ENCODE measurements at regions not wholly inside any gene's neighbourhood (a gene's known extent, or its start where the extent isn't known, plus 50 kb on each side); places are given as distances from the start of the nearest gene placed in this dataset.

DNA sequence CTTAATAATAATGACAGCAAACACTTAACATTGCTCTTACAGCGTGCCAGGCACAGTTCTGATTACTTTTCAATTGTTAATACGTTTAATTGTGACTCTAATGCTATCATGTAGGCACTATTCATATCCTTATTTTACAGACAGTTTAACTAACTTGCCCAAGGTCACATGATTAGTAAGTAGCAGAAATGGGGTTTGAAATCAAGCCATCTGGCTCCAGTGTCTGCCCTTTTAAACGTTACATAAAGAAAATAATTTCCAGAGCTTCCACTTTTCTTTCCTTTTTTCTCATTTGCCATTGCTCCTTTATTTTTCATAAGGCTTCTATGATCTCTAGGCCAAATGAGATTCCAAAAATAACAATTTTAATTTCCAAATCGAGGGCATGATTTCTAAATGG is 50.6 kb upstream of the IKZF2 start:
- H3K4me3 ChIP-seq (ENCODE audit: low read length) = no peak overlapping the region
- no peak for DNase-seq (ENCODE audit: low read depth, low spot score)
- WGBS (ENCODE audit: insufficient coverage, insufficient read length) = no CpG with 5 or more reads among the region's 4 CpGs
- H3K27me3 ChIP-seq (ENCODE audit: control insufficient read depth, insufficient read depth, low read length) = no peaks in the 10 kb centered on the region
- H3K36me3 ChIP-seq (ENCODE audit: control insufficient read depth, insufficient read depth, low read length) = no peaks in the 10 kb centered on the region
- no peaks in the 10 kb centered on the region for H3K9me3 ChIP-seq (ENCODE audit: control insufficient read depth, insufficient read depth, low read length)
- no peaks in the 10 kb centered on the region for H3K4me1 ChIP-seq (ENCODE audit: control insufficient read depth, insufficient read depth, low read length)
- no peak overlapping the region for H3K27ac ChIP-seq (ENCODE audit: low read length)

DNA sequence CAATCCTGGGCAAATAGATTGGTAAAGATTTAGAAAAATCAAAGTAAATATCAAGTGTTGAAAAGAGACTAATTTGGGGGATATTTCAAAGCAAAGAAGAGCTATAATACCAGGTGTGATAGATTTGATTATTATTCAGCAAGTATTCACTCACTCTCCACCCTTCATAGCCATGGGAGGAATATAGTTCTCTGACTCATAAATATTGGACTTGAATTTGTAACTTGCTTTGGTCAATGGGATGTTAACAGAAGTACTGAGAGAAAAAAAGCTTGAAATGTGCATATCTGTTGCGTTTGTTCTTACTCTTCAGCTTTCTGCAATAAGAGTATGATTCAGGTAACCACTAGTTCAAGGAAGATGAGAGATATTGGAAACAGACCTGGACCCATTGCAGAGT is 54.5 kb upstream of the IKZF2 start:
- Histone ChIP-seq H3K36me3 (ENCODE audit: control insufficient read depth, insufficient read depth, low read length) (no peaks in the 10 kb centered on the region), H3K4me1 (ENCODE audit: control insufficient read depth, insufficient read depth, low read length) (no peaks in the 10 kb centered on the region), H3K27ac (ENCODE audit: low read length) (no peak overlapping the region), H3K27me3 (ENCODE audit: control insufficient read depth, insufficient read depth, low read length) (no peaks in the 10 kb centered on the region), H3K9me3 (ENCODE audit: control insufficient read depth, insufficient read depth, low read length) (no peaks in the 10 kb centered on the region), H3K4me3 (ENCODE audit: low read length) (no peak overlapping the region)
- no CpG with 5 or more reads among the region's 1 CpG for WGBS (ENCODE audit: insufficient coverage, insufficient read length)
- no peak for DNase-seq (ENCODE audit: low read depth, low spot score)

DNA sequence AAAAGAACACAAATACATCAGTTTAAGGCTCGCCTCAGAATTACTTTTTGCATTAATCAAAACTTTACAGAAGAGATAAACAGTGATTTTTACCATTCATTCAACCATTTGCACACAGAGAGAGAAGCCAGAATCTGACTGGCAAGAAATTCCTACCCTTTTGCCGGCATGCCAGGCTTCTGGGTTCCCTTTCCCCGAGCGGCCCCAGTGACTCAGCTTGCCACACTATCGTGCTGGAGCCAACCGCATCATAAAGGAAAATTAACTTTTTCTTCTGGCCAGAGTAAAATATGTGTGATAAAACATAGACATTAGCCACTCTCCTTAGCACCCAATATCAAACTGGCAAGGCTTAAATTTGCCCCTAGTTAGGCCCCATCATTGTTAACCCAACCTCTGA is 61.8 kb upstream of the IKZF2 start:
- no peaks in the 10 kb centered on the region for H3K36me3 ChIP-seq (ENCODE audit: control insufficient read depth, insufficient read depth, low read length)
- H3K4me1 ChIP-seq (ENCODE audit: control insufficient read depth, insufficient read depth, low read length) = no peaks in the 10 kb centered on the region
- no peaks in the 10 kb centered on the region for H3K9me3 ChIP-seq (ENCODE audit: control insufficient read depth, insufficient read depth, low read length)
- no peak for DNase-seq (ENCODE audit: low read depth, low spot score)
- H3K4me3 ChIP-seq (ENCODE audit: low read length) = no peak overlapping the region
- no peaks in the 10 kb centered on the region for H3K27me3 ChIP-seq (ENCODE audit: control insufficient read depth, insufficient read depth, low read length)
- H3K27ac ChIP-seq (ENCODE audit: low read length) = no peak overlapping the region
- no CpG with 5 or more reads among the region's 6 CpGs for WGBS (ENCODE audit: insufficient coverage, insufficient read length)

DNA sequence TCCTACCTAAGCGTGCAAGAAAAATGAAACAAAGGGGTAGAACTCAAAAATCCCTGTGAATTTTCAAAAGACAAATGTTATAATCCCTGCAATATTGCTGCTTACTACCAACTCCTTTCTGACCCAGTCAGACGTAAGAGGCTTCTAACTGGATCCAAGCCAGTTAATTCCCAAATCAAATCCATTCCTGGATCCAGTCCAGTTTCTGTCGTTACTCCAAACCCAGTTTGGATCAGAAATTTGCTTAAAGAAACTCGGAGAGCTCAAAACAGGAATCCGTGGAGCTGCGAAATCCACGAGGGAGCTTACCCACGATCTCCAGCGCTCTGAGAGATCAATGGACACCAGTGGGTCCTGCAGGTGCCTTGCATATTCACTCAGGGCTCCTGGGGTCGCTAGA is 62.8 kb upstream of the IKZF2 start:
- H3K27ac ChIP-seq (ENCODE audit: low read length) = no peak overlapping the region
- WGBS (ENCODE audit: insufficient coverage, insufficient read length) = no CpG with 5 or more reads among the region's 10 CpGs

DNA sequence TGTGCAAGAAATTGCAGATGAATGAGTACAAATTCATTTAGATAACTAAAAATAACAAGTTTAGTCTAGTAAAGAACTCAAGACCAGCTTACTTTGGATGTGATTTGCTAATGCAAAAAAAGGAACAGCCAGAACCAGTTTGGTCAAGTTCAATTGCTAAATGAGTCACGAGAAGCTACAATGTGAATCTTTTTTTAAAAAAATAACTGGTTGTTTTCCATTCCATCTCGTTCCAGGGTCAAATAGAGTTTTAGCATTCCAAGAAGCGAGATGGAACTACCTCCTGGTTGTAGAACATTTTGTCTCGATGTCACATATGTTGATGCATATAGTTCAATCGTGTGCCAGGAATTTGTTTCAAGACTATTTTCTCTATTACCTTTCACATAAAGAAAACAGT is 65.0 kb upstream of the IKZF2 start:
- Histone ChIP-seq H3K4me1 (ENCODE audit: control insufficient read depth, insufficient read depth, low read length) (no peaks in the 10 kb centered on the region), H3K27me3 (ENCODE audit: control insufficient read depth, insufficient read depth, low read length) (no peaks in the 10 kb centered on the region), H3K27ac (ENCODE audit: low read length) (no peak overlapping the region), H3K4me3 (ENCODE audit: low read length) (no peak overlapping the region), H3K9me3 (ENCODE audit: control insufficient read depth, insufficient read depth, low read length) (no peaks in the 10 kb centered on the region), H3K36me3 (ENCODE audit: control insufficient read depth, insufficient read depth, low read length) (no peaks in the 10 kb centered on the region)
- WGBS (ENCODE audit: insufficient coverage, insufficient read length) = no CpG with 5 or more reads among the region's 5 CpGs
- DNase-seq (ENCODE audit: low read depth, low spot score) = no peak

More for the DNA sequence above, 62.8 kb upstream of the IKZF2 start:
- Histone ChIP-seq H3K4me1 (ENCODE audit: control insufficient read depth, insufficient read depth, low read length) (no peaks in the 10 kb centered on the region), H3K9me3 (ENCODE audit: control insufficient read depth, insufficient read depth, low read length) (no peaks in the 10 kb centered on the region), H3K36me3 (ENCODE audit: control insufficient read depth, insufficient read depth, low read length) (no peaks in the 10 kb centered on the region), H3K27me3 (ENCODE audit: control insufficient read depth, insufficient read depth, low read length) (no peaks in the 10 kb centered on the region), H3K4me3 (ENCODE audit: low read length) (peak overlapping the region; percentile 21; the same call in 1 of the 2 replicates)
- DNase-seq (ENCODE audit: low read depth, low spot score) = no peak

DNA sequence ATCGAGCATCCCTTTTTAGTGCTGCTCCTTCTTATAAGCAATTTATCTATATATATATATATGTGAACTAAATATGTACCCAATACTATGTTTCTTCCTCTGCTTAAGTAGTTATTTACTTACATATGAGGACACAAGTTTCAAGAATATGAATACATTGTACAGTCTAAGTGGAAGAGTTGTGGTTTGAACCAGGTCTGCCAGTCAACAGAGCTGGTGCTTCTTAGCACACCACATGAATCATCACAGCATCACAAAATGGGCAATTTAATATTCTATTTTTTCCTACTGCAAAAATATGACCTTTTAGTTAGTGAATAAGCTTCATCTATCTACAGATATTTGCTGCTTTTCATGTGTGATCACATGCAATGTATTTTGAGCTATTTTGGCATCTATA is 64.4 kb upstream of the SPAG16 start:
- Histone ChIP-seq H3K4me1 (ENCODE audit: control insufficient read depth, insufficient read depth, low read length) (no peaks in the 10 kb centered on the region), H3K36me3 (ENCODE audit: control insufficient read depth, insufficient read depth, low read length) (no peaks in the 10 kb centered on the region), H3K9me3 (ENCODE audit: control insufficient read depth, insufficient read depth, low read length) (no peaks in the 10 kb centered on the region), H3K27me3 (ENCODE audit: control insufficient read depth, insufficient read depth, low read length) (no peaks in the 10 kb centered on the region), H3K27ac (ENCODE audit: low read length) (no peak overlapping the region), H3K4me3 (ENCODE audit: low read length) (no peak overlapping the region)
- no CpG with 5 or more reads among the region's 1 CpG for WGBS (ENCODE audit: insufficient coverage, insufficient read length)
- DNase-seq (ENCODE audit: low read depth, low spot score) = no peak

DNA sequence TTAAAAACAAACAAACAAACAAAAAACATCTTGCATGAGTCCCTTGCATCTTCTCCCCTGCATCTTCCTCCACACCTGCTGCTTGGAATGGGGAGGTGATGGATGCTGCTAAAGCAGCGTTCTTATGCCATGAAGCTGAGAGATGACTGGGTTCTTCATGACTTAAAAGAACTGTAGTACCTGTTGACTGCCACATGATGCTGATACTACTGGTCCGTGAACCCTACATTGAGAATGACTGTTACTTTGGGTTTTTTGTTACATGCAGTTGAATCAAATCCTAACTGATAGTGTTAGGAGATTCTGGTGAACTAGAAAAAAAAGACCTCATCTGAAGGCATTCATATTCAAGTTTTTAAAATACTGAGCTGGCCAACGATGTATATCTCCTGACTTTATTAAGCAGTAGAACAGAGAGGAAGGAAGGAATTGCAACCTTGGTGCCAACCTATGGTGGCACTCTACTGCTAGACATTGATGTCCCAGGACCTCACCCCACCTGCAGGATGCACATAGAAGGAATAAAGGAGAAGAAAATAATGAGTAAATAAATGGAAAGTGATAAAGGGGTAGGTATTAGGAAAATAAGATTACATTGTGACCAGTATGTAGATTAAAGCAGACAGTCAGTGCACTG is 63.2 kb upstream of the SPAG16 start:
- Histone ChIP-seq H3K4me3 (ENCODE audit: low read length) (no peak overlapping the region), H3K36me3 (ENCODE audit: control insufficient read depth, insufficient read depth, low read length) (no peaks in the 10 kb centered on the region), H3K9me3 (ENCODE audit: control insufficient read depth, insufficient read depth, low read length) (no peaks in the 10 kb centered on the region), H3K4me1 (ENCODE audit: control insufficient read depth, insufficient read depth, low read length) (no peaks in the 10 kb centered on the region), H3K27ac (ENCODE audit: low read length) (no peak overlapping the region), H3K27me3 (ENCODE audit: control insufficient read depth, insufficient read depth, low read length) (no peaks in the 10 kb centered on the region)
- WGBS (ENCODE audit: insufficient coverage, insufficient read length) = no CpG with 5 or more reads among the region's 3 CpGs
- no peak for DNase-seq (ENCODE audit: low read depth, low spot score)

DNA sequence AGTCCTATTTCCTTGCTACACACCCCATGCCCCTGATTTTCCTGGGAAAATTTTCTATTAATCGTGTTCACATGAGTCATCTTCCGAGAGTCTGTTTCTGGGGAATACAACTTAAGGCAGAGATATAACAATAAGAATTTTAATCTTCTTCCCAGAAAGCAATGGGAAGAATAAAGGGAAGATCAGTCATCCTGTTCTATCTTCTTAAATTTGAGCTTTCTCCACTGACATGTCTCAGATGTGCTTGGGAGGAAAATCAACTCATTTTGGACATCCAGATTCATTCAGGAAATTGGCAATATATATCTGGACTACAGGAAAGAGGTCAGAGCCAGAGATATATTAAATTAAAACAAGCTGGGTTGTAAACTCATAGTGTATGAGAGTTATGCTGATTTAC is 62.3 kb upstream of the SPAG16 start:
- Histone ChIP-seq H3K27ac (ENCODE audit: low read length) (no peak overlapping the region), H3K36me3 (ENCODE audit: control insufficient read depth, insufficient read depth, low read length) (no peaks in the 10 kb centered on the region), H3K9me3 (ENCODE audit: control insufficient read depth, insufficient read depth, low read length) (no peaks in the 10 kb centered on the region), H3K4me3 (ENCODE audit: low read length) (no peak overlapping the region), H3K4me1 (ENCODE audit: control insufficient read depth, insufficient read depth, low read length) (no peaks in the 10 kb centered on the region), H3K27me3 (ENCODE audit: control insufficient read depth, insufficient read depth, low read length) (no peaks in the 10 kb centered on the region)
- DNase-seq (ENCODE audit: low read depth, low spot score) = no peak
- no CpG with 5 or more reads among the region's 2 CpGs for WGBS (ENCODE audit: insufficient coverage, insufficient read length)

DNA sequence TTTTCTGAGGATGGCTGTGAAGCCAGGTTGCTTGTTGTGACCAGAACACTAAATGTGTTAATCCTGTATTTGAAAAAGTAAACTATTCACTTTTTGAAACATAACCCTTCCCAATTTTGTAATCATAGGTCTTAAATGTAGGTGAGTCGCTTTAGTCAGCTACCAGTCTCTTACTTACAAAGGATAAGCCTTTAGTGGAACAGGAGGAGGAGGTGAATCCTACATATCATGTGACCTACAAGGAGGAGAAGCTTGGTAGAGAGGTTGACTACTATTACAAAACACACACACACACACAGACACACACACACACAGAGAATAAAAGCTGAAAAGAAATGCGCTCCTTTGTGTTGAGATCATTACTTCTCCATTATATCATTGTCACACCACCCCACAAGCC is 59.9 kb upstream of the SPAG16 start:
- Histone ChIP-seq H3K4me1 (ENCODE audit: control insufficient read depth, insufficient read depth, low read length) (no peaks in the 10 kb centered on the region), H3K27ac (ENCODE audit: low read length) (no peak overlapping the region), H3K27me3 (ENCODE audit: control insufficient read depth, insufficient read depth, low read length) (no peaks in the 10 kb centered on the region), H3K36me3 (ENCODE audit: control insufficient read depth, insufficient read depth, low read length) (no peaks in the 10 kb centered on the region), H3K4me3 (ENCODE audit: low read length) (no peak overlapping the region), H3K9me3 (ENCODE audit: control insufficient read depth, insufficient read depth, low read length) (no peaks in the 10 kb centered on the region)
- DNase-seq (ENCODE audit: low read depth, low spot score) = no peak
- WGBS (ENCODE audit: insufficient coverage, insufficient read length) = no CpG with 5 or more reads among the region's 2 CpGs

DNA sequence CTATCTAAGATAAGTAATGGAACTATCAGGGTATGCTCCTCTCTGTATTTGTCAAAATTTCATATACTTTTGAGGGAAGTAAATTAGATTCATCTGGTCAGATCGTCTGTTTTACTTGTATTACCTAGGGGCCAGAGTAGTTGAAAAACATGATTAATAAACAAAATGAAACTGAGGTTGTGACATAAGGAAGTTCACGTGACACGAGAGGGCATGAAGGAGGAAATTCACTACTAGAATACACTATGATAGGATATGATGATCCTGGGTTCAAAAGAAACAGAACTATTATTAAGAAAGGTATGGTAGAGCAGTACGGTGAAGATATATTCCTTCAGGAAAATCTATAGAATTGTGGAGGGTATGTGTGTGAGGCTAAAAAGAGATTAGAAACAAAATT is 58.4 kb upstream of the SPAG16 start:
- no CpG with 5 or more reads among the region's 4 CpGs for WGBS (ENCODE audit: insufficient coverage, insufficient read length)
- Histone ChIP-seq H3K36me3 (ENCODE audit: control insufficient read depth, insufficient read depth, low read length) (no peaks in the 10 kb centered on the region), H3K27me3 (ENCODE audit: control insufficient read depth, insufficient read depth, low read length) (no peaks in the 10 kb centered on the region), H3K9me3 (ENCODE audit: control insufficient read depth, insufficient read depth, low read length) (no peaks in the 10 kb centered on the region), H3K4me3 (ENCODE audit: low read length) (no peak overlapping the region), H3K27ac (ENCODE audit: low read length) (no peak overlapping the region), H3K4me1 (ENCODE audit: control insufficient read depth, insufficient read depth, low read length) (no peaks in the 10 kb centered on the region)
- DNase-seq (ENCODE audit: low read depth, low spot score) = no peak

DNA sequence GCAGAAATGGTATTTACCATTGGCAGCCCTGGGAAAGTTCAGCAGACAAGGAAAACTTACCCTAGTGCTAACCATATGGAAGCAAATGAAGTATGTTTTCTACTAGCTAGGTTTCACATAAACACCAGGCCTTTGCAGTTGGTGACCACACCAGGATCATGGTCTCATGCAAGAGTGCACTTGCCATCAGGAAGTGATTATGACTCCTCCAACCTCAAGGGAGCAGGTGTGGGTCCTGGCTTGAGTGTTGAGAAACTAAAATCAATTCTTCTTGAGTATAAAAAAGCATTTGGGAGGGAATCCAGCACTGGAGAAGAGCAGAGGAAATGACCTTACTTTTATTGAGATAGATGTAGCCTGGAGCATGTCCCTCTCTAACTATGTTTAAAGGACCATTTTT is 56.8 kb upstream of the SPAG16 start:
- Histone ChIP-seq H3K36me3 (ENCODE audit: control insufficient read depth, insufficient read depth, low read length) (no peaks in the 10 kb centered on the region), H3K9me3 (ENCODE audit: control insufficient read depth, insufficient read depth, low read length) (no peaks in the 10 kb centered on the region), H3K27me3 (ENCODE audit: control insufficient read depth, insufficient read depth, low read length) (no peaks in the 10 kb centered on the region), H3K4me1 (ENCODE audit: control insufficient read depth, insufficient read depth, low read length) (no peaks in the 10 kb centered on the region), H3K4me3 (ENCODE audit: low read length) (no peak overlapping the region), H3K27ac (ENCODE audit: low read length) (no peak overlapping the region)
- DNase-seq (ENCODE audit: low read depth, low spot score) = no peak

All from iPS DF 6.9 (cell line).